ENCODE measurements at regions not wholly inside any gene's neighbourhood (a gene's known extent, or its start where the extent isn't known, plus 50 kb on each side); places are given as distances from the start of the nearest gene placed in this dataset.

GRCh38 chr1:229784834-229785233 lies 158.8 kb downstream of the URB2 start:
- H3K36me3 Mint-ChIP-seq (ENCODE audit: insufficient read depth) = no peaks in the 10 kb centered on the region
- peaks cover 13% of the 10 kb centered on the region for H3K27me3 Mint-ChIP-seq (ENCODE audit: low read depth)
- H3K4me1 Mint-ChIP-seq (ENCODE audit: low read depth) = no peaks in the 10 kb centered on the region
- DNase-seq (no peak), ATAC-seq (no peak)
- H3K4me3 Mint-ChIP-seq = no peak overlapping the region
- H3K9me3 Mint-ChIP-seq = no peaks in the 10 kb centered on the region

DNA sequence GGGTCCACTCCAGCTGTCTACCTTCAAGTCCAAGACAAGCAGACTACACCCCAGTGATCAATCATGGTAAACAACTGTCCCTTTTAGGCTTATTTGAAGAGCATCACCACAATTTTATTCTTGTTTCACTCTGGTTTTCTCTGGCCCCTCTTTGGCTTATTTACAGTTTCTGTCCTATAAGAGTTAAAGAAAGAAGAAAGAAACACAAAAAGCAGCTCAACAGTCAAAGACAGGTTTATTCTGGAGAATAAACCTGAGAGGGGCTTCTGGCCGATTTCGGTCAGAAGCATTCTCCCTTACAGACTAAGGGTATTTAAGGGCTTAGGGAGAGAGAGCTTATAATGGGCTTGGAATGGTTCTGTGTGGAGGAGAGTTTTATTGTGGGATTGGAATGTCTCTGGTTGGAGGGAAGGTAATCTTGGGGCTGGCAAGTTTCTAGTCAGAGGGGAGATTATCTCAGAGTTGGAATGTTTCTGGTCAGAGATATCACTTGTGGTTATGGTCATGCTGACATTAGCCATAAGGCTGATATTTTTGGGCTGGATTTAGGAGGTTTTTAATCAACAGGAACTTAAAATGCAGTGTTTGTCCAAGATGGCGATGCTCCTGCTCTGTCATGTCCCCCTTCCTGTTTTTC lies 161.0 kb downstream of the URB2 start:
- Mint-ChIP-seq H3K9me3 (peaks cover 6% of the 10 kb centered on the region), H3K27me3 (ENCODE audit: low read depth) (peaks cover 11% of the 10 kb centered on the region), H3K4me3 (no peak overlapping the region), H3K4me1 (ENCODE audit: low read depth) (no peaks in the 10 kb centered on the region), H3K36me3 (ENCODE audit: insufficient read depth) (no peaks in the 10 kb centered on the region)
- ATAC-seq (no peak), DNase-seq (no peak)

GRCh38 chr1:229788004-229788403 lies 162.0 kb downstream of the URB2 start:
- ATAC-seq (no peak), DNase-seq (no peak)
- H3K9me3 Mint-ChIP-seq = peaks cover 6% of the 10 kb centered on the region
- no peaks in the 10 kb centered on the region for H3K4me1 Mint-ChIP-seq (ENCODE audit: low read depth)
- H3K36me3 Mint-ChIP-seq (ENCODE audit: insufficient read depth) = no peaks in the 10 kb centered on the region
- peaks cover 9% of the 10 kb centered on the region for H3K27me3 Mint-ChIP-seq (ENCODE audit: low read depth)
- H3K4me3 Mint-ChIP-seq = no peak overlapping the region

- Mint-ChIP-seq H3K27me3 (ENCODE audit: low read depth) (peaks cover 17% of the 10 kb centered on the region), H3K36me3 (ENCODE audit: insufficient read depth) (no peaks in the 10 kb centered on the region)
- no peak for ATAC-seq
Observed at GRCh38 chr1:229792012-229792975, 166.2 kb downstream of the URB2 start.

GRCh38 chr1:229793488-229793887 lies 167.4 kb downstream of the URB2 start:
- DNase-seq (no peak), ATAC-seq (no peak)
- H3K9me3 Mint-ChIP-seq = peaks cover 6% of the 10 kb centered on the region
- no peak overlapping the region for H3K4me3 Mint-ChIP-seq
- H3K36me3 Mint-ChIP-seq (ENCODE audit: insufficient read depth) = no peaks in the 10 kb centered on the region
- no peaks in the 10 kb centered on the region for H3K4me1 Mint-ChIP-seq (ENCODE audit: low read depth)
- peaks cover 11% of the 10 kb centered on the region for H3K27me3 Mint-ChIP-seq (ENCODE audit: low read depth)

More at GRCh38 chr1:229792012-229792975, 166.2 kb downstream of the URB2 start:
- no peak for DNase-seq
- Mint-ChIP-seq H3K4me1 (ENCODE audit: low read depth) (no peaks in the 10 kb centered on the region), H3K4me3 (no peak overlapping the region), H3K9me3 (peaks cover 6% of the 10 kb centered on the region)

DNA sequence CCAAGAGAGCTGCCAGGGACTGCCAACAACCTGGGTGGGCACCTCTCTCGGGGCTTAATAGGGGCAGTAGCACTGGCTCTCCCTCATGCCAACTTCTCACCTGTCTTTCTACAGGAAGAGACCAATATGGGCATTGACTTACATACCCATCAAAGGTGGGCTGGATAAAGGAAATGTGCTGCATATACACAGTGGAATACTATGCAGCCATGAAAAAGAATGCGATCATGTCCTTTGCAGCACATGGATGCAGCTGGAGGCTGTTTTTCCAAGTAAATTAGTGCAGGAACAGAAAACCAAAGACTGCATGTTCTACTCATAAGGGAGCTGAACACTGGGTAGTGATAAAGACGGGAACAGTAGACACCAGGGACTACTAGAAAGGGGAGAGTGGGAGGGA lies 172.5 kb downstream of the URB2 start:
- DNase-seq (no peak), ATAC-seq (no peak)
- Mint-ChIP-seq H3K4me3 (no peak overlapping the region), H3K4me1 (ENCODE audit: low read depth) (no peaks in the 10 kb centered on the region), H3K27me3 (ENCODE audit: low read depth) (peaks cover 12% of the 10 kb centered on the region), H3K9me3 (no peaks in the 10 kb centered on the region), H3K36me3 (ENCODE audit: insufficient read depth) (no peaks in the 10 kb centered on the region)

DNA sequence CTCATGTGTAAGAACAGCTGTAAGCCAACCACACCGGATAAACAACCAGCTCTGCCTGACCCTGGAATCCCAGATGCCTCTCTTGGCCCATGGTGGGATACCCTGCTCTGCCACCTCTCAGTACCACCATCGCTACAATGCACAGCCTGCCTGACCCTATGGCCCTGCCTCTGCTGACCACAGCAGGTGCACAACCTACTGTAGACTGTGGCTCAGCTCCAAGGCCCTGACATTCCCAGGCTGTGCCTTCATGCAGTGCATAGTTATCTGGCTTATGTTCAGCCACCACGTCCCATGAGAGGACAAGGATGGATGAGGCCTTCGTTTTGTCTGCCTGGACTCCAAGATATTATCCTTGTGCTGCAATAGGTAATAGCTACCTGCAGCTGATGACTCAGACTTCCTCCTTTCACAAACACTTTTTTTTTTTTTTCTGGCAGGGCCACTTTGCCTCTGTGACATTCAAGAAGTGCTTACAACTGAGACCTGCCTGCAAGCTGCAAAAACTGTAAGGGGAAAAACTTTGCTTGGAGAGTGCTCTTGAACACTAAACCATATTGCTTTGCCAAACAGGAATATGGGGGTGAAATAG lies 177.7 kb downstream of the URB2 start:
- Mint-ChIP-seq H3K36me3 (ENCODE audit: insufficient read depth) (no peaks in the 10 kb centered on the region), H3K4me3 (no peak overlapping the region), H3K27me3 (ENCODE audit: low read depth) (peaks cover 8% of the 10 kb centered on the region), H3K4me1 (ENCODE audit: low read depth) (no peaks in the 10 kb centered on the region), H3K9me3 (peaks cover 7% of the 10 kb centered on the region)
- ATAC-seq (no peak), DNase-seq (no peak)

- ATAC-seq (no peak), DNase-seq (no peak)
- H3K4me3 Mint-ChIP-seq = no peak overlapping the region
- no peaks in the 10 kb centered on the region for H3K4me1 Mint-ChIP-seq (ENCODE audit: low read depth)
- peaks cover 17% of the 10 kb centered on the region for H3K27me3 Mint-ChIP-seq (ENCODE audit: low read depth)
- H3K36me3 Mint-ChIP-seq (ENCODE audit: insufficient read depth) = no peaks in the 10 kb centered on the region
- H3K9me3 Mint-ChIP-seq = peaks cover 29% of the 10 kb centered on the region
Observed at GRCh38 chr1:229808272-229808671, 182.2 kb downstream of the URB2 start.

DNA sequence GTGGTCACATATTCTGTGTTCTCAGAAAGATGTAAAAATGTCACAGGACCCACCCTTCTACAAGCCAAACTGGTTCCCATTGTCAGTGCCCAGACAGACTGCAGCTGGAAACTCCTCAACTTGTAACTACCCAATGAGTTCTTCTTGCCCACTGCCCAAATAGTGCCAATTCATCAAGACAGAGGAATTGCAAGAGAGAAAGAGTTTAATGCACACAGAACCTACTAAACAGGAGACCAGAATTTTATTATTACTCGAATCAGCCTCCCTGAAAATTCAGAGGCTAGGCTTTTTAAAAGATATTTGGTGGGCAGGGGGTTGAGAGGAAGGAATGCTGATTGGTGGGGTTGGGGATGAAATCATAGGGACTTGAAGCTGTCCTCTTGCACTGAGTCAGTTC lies 184.1 kb downstream of the URB2 start:
- Mint-ChIP-seq H3K27me3 (ENCODE audit: low read depth) (peaks cover 22% of the 10 kb centered on the region), H3K4me3 (no peak overlapping the region), H3K36me3 (ENCODE audit: insufficient read depth) (no peaks in the 10 kb centered on the region), H3K9me3 (peaks cover 21% of the 10 kb centered on the region), H3K4me1 (ENCODE audit: low read depth) (no peaks in the 10 kb centered on the region)
- DNase-seq (no peak), ATAC-seq (no peak)

GRCh38 chr1:229810961-229811360 lies 184.9 kb downstream of the URB2 start:
- Mint-ChIP-seq H3K4me1 (ENCODE audit: low read depth) (no peaks in the 10 kb centered on the region), H3K27me3 (ENCODE audit: low read depth) (peaks cover 22% of the 10 kb centered on the region), H3K4me3 (no peak overlapping the region), H3K36me3 (ENCODE audit: insufficient read depth) (no peaks in the 10 kb centered on the region), H3K9me3 (peaks cover 21% of the 10 kb centered on the region)
- no peak for ATAC-seq
- no peak for DNase-seq

- H3K4me3 Mint-ChIP-seq = no peak overlapping the region
- no peaks in the 10 kb centered on the region for H3K36me3 Mint-ChIP-seq (ENCODE audit: insufficient read depth)
- H3K9me3 Mint-ChIP-seq = peaks cover 21% of the 10 kb centered on the region
- H3K27me3 Mint-ChIP-seq (ENCODE audit: low read depth) = peaks cover 22% of the 10 kb centered on the region
- ATAC-seq (no peak), DNase-seq (no peak)
- no peaks in the 10 kb centered on the region for H3K4me1 Mint-ChIP-seq (ENCODE audit: low read depth)
Observed at GRCh38 chr1:229812148-229812547, 186.1 kb downstream of the URB2 start.

DNA sequence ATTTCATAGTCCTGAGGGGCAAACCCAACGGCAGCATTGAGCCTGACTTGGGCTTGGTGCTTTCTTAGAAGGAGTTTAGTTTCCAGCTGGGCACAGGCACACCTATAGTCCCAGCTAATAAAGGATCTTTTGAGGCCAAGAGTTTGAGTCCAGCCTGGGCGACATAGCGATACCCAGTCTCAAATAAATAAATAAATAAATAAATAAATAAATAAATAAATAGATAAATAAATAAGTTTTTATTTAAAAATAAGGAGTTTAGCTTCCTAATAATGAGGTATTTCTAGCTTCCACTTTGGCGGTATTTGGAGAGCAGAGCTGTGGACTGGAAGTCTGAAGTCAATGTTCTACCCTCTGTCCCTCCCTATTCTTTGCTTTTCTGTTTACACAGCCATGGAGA lies 186.6 kb downstream of the URB2 start:
- DNase-seq = no peak
- no peak for ATAC-seq
- no peak overlapping the region for H3K4me3 Mint-ChIP-seq
- peaks cover 27% of the 10 kb centered on the region for H3K27me3 Mint-ChIP-seq (ENCODE audit: low read depth)
- no peaks in the 10 kb centered on the region for H3K36me3 Mint-ChIP-seq (ENCODE audit: insufficient read depth)
- H3K4me1 Mint-ChIP-seq (ENCODE audit: low read depth) = no peaks in the 10 kb centered on the region
- peaks cover 21% of the 10 kb centered on the region for H3K9me3 Mint-ChIP-seq

- H3K27me3 Mint-ChIP-seq (ENCODE audit: low read depth) = peaks cover 30% of the 10 kb centered on the region
- no peak for ATAC-seq
- peaks cover 9% of the 10 kb centered on the region for H3K9me3 Mint-ChIP-seq
- H3K36me3 Mint-ChIP-seq (ENCODE audit: insufficient read depth) = no peaks in the 10 kb centered on the region
- no peaks in the 10 kb centered on the region for H3K4me1 Mint-ChIP-seq (ENCODE audit: low read depth)
- H3K4me3 Mint-ChIP-seq = no peak overlapping the region
- no peak for DNase-seq
Observed at GRCh38 chr1:229815076-229815475, 189.0 kb downstream of the URB2 start.

GRCh38 chr1:229815961-229816360 lies 189.9 kb downstream of the URB2 start:
- H3K9me3 Mint-ChIP-seq = peaks cover 3% of the 10 kb centered on the region
- ATAC-seq (no peak), DNase-seq (no peak)
- peaks cover 27% of the 10 kb centered on the region for H3K27me3 Mint-ChIP-seq (ENCODE audit: low read depth)
- no peaks in the 10 kb centered on the region for H3K36me3 Mint-ChIP-seq (ENCODE audit: insufficient read depth)
- no peak overlapping the region for H3K4me3 Mint-ChIP-seq
- no peaks in the 10 kb centered on the region for H3K4me1 Mint-ChIP-seq (ENCODE audit: low read depth)

All from activated T-cell treated with anti-CD3 and anti-CD28 coated beads, Interleukin-2, amount 50 U/mL, for 4 hours (primary cell).